ENCODE measurements at regions not wholly inside any gene's neighbourhood (a gene's known extent, or its start where the extent isn't known, plus 50 kb on each side); places are given as distances from the start of the nearest gene placed in this dataset.
A peak's percentile ranks its signal among the peaks of the same experiment; 100 is the strongest.
"Not testable (repeated sequence)": the region's sequence is repeated elsewhere in the genome, so short reads cannot be mapped to it uniquely, and the experiment has no call there.

DNA sequence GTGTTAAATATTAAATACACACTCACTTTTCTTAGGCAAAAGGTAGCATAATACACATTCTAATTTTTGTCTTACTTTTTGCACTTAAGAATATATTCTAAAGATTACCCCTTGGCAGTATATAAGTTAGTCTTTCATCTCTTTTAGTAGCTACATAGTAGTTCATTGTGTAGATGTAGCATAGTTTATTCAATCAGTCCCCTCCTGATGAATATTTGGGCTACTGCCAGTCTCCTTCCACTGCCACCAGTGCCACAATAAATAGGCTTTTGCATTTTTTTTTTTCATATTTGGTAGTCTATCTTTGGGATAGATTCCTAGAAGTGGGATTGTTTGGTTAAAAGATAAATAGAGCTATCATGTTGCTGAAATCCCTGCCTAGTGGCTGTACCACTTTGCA, 388.8 kb upstream of the RUNX1 start:
- no peak for TF ChIP-seq ZFP30 (CRISPR knock-in tag; IDR thresholded peaks at IDR 0.05)
- no peak for ATAC-seq

DNA sequence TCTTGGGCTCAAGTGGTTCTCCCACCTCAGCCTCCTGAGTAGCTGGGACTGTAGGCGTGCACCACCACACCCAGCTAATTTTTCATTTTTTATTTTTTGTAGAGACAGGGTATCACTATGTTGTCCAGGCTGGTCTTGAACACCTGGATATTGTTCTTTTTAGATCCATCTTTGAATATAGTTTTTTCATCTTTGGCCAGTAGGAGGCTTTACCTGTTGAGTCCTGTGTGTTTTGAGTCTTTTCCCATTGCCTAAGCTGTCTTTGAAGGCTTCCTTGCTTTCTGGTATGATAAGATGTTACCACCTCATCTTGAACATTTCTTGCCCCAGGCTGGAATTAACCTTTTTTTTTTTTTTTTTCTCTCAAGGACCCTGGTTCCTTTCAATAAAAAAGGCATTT, 387.8 kb upstream of the RUNX1 start:
- TF ChIP-seq CSRNP3 (CRISPR knock-in tag; IDR thresholded peaks at IDR 0.05) = no peak
- no peak for TF ChIP-seq CSDC2 (CRISPR knock-in tag; IDR thresholded peaks at IDR 0.05)
- no peak for ATAC-seq

DNA sequence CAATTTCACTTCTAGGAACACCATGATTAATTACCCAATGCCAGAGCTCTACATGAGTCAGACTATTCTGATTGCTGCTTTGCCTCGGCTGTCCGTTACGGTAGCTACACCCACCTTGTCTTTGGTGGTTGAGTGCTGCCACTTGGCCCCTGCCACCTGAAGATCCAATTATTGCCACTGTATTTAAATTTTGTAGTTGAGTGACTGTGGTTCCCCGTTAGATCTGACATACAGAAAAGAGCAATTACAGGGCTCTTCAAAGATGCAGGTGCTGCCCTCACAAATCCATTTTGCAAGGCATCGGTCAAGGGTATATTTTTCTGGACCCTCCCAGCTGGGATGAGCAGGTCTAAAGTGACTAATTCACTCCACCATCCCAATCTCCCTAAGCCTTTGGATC, 383.5 kb upstream of the RUNX1 start:
- not testable (repeated sequence) for ATAC-seq

DNA sequence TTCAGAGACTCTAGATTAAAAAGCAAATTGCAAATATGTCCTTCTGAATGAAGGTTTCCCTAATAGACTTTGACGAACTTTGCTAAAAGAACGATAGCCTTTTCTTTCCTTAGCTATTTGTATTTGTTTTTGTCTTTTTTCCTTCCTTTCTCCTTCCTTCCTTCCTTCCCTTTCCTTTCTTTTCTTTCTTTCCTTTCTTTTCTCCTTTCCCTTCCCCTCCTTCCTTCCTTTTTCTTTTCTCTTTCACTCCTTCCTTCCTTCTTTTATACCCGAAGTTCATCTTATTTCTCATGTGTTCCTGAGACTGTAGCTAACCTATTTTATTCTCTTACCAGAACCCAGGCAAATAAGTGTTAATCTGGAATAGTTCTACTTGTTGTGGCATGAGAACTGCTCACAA, 381.2 kb upstream of the RUNX1 start:
- no peak for ATAC-seq
- TF ChIP-seq TOX (CRISPR knock-in tag; IDR thresholded peaks at IDR 0.05; ENCODE audit: borderline replicate concordance) (no peak), TCF4 (CRISPR knock-in tag; IDR thresholded peaks at IDR 0.05; ENCODE audit: borderline replicate concordance) (no peak), GLIS3 (CRISPR knock-in tag; IDR thresholded peaks at IDR 0.05) (no peak), RARB (CRISPR knock-in tag; IDR thresholded peaks at IDR 0.05) (no peak), ZNF8 (CRISPR knock-in tag; IDR thresholded peaks at IDR 0.05) (no peak), ARNTL (CRISPR knock-in tag; IDR thresholded peaks at IDR 0.05; ENCODE audit: borderline replicate concordance, low read depth) (no peak), POU6F1 (CRISPR knock-in tag; IDR thresholded peaks at IDR 0.05; ENCODE audit: borderline replicate concordance, low read depth) (no peak), TSHZ2 (CRISPR knock-in tag; IDR thresholded peaks at IDR 0.05) (no peak), SNAI2 (CRISPR knock-in tag; IDR thresholded peaks at IDR 0.05) (no peak), ZFP3 (CRISPR knock-in tag; IDR thresholded peaks at IDR 0.05) (no peak), ESRRG (CRISPR knock-in tag; IDR thresholded peaks at IDR 0.05) (no peak)
- TF ChIP-seq, protein P1, sequence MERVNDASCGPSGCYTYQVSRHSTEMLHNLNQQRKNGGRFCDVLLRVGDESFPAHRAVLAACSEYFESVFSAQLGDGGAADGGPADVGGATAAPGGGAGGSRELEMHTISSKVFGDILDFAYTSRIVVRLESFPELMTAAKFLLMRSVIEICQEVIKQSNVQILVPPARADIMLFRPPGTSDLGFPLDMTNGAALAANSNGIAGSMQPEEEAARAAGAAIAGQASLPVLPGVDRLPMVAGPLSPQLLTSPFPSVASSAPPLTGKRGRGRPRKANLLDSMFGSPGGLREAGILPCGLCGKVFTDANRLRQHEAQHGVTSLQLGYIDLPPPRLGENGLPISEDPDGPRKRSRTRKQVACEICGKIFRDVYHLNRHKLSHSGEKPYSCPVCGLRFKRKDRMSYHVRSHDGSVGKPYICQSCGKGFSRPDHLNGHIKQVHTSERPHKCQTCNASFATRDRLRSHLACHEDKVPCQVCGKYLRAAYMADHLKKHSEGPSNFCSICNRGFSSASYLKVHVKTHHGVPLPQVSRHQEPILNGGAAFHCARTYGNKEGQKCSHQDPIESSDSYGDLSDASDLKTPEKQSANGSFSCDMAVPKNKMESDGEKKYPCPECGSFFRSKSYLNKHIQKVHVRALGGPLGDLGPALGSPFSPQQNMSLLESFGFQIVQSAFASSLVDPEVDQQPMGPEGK (CRISPR knock-in tag; IDR thresholded peaks at IDR 0.05; ENCODE audit: borderline replicate concordance) = no peak

DNA sequence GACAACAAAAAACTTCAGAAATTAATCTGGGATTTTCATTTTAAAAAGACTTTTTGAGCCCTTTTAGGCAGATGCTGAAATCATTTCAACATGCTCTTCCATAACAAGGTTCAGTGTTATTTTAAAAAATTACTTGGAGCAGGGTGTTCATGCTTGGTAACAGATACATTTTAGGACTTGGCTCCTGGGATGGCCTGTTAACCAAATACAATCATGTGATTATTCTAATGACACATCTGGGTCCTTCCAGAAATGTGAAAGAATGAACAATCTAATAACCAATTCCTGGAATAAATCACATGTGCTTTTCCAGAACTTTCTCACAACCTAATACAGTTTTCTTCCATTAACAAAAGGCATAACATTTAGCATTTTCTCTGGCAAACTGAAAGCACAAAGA, 379.8 kb upstream of the RUNX1 start:
- ATAC-seq = peak; percentile 31; the same call in 2 of the 3 replicates
- TF ChIP-seq ZNF70 (CRISPR knock-in tag; IDR thresholded peaks at IDR 0.05) = no peak
- TF ChIP-seq SNAI2 (CRISPR knock-in tag; IDR thresholded peaks at IDR 0.05) = no peak
- no peak for TF ChIP-seq GLIS3 (CRISPR knock-in tag; IDR thresholded peaks at IDR 0.05)
- no peak for TF ChIP-seq CSDC2 (CRISPR knock-in tag; IDR thresholded peaks at IDR 0.05)

GRCh38 chr21:35428489-35428888, 379.4 kb upstream of the RUNX1 start:
- no peak for TF ChIP-seq ZNF70 (CRISPR knock-in tag; IDR thresholded peaks at IDR 0.05)
- TF ChIP-seq, protein P1 (CRISPR knock-in tag; IDR thresholded peaks at IDR 0.05; ENCODE audit: borderline replicate concordance) = no peak
- TF ChIP-seq TCF4 (CRISPR knock-in tag; IDR thresholded peaks at IDR 0.05; ENCODE audit: borderline replicate concordance) = no peak
- TF ChIP-seq ESRRG (CRISPR knock-in tag; IDR thresholded peaks at IDR 0.05) = no peak
- TF ChIP-seq PPARA (CRISPR knock-in tag; IDR thresholded peaks at IDR 0.05; ENCODE audit: borderline replicate concordance) = no peak
- no peak for TF ChIP-seq GLIS3 (CRISPR knock-in tag; IDR thresholded peaks at IDR 0.05)
- TF ChIP-seq ISL1 (CRISPR knock-in tag; IDR thresholded peaks at IDR 0.05) = no peak
- no peak for TF ChIP-seq OSR1 (CRISPR knock-in tag; IDR thresholded peaks at IDR 0.05)
- no peak for TF ChIP-seq TOX (CRISPR knock-in tag; IDR thresholded peaks at IDR 0.05; ENCODE audit: borderline replicate concordance)
- TF ChIP-seq ARNTL (CRISPR knock-in tag; IDR thresholded peaks at IDR 0.05; ENCODE audit: borderline replicate concordance, low read depth) = no peak
- peak; percentile 88 for ATAC-seq

All from SK-N-SH treated with all-trans-retinoic acid at 6 μM for 48 hours (cell line).